HG03432 (cell line): ENCODE measurements at regions not wholly inside any gene's neighbourhood (a gene's known extent, or its start where the extent isn't known, plus 50 kb on each side); places are given as distances from the start of the nearest gene placed in this dataset.

ENCODE experiments used
- ATAC-seq: cut with Tn5 transposase; IDR thresholded peaks from one replicate; pipeline ENCODE4 v1.9.1; 2021; ENCODE audit warnings: mild to moderate bottlenecking, moderate library complexity; ENCODE audit not compliant: unreplicated experiment

DNA sequence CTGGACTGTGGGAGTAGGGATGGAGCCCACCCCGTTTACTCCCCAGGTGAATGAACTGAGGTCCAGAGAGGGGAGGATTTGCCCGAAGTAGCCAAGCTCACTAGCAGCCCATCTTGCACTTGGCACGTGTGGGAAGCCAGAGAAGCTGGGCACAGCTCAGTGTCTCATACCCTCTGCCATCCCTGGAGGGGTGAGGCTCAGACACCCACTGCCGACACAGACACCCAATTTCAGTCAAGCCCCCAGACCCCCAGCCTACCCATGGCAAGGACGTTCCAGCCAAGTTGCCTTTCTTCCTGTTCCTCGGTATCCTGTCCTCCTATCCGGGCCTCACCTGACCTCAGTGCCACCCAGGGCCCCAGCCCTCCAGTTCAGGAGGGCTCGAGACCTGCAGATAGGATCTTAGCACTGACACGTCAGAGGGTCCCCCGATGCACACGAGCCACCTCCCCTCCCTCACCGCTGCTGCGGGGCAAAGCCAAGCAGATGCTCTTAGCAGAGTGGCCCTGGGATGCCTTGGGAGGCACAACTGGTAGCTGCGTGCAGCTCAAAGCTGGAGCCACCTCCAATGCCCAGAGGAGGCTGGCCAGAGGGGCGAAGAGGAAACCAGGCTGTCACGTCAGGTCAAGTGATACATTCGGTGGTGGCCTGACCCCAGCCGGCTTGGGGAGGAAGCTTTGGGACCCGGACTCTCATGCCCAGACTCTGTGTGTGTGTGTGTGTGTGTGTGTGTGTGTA, 90.4 kb upstream of the TNRC6C start:
- ATAC-seq: no peak

DNA sequence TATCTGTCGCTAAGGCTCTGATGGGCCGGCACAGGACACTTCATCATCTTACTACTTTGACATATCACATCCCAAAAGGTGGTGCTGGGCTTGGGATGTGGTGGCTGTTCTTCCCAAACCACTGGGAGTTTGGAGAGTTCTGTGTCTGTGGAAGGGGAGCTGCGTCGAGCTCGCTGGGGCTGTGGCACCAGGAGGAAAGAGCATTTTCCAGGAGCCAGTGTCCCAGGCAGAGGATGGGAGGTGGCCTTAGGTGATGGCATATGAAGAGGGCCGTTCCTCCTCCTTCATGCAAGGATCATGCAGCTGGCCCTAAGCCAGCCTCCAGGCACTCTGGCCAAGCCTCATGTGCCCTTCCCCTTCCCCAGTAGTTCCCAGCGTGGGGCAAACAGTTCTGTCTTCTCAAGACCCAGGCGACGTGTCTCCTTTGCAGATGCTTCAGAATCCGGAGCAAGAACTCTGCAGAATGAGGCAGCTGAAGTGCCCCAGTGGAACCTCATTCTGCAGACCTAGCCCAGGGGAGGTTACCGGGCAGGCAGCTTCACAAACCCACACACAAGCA, 89.4 kb upstream of the TNRC6C start:
- no peak for ATAC-seq

GRCh38 chr17:77869665-77870132, 88.8 kb upstream of the TNRC6C start:
- peak; percentile 84 for ATAC-seq

GRCh38 chr17:77872199-77872598, 86.3 kb upstream of the TNRC6C start:
- ATAC-seq: no peak

GRCh38 chr17:77872714-77873499, 85.6 kb upstream of the TNRC6C start:
- no peak for ATAC-seq

DNA sequence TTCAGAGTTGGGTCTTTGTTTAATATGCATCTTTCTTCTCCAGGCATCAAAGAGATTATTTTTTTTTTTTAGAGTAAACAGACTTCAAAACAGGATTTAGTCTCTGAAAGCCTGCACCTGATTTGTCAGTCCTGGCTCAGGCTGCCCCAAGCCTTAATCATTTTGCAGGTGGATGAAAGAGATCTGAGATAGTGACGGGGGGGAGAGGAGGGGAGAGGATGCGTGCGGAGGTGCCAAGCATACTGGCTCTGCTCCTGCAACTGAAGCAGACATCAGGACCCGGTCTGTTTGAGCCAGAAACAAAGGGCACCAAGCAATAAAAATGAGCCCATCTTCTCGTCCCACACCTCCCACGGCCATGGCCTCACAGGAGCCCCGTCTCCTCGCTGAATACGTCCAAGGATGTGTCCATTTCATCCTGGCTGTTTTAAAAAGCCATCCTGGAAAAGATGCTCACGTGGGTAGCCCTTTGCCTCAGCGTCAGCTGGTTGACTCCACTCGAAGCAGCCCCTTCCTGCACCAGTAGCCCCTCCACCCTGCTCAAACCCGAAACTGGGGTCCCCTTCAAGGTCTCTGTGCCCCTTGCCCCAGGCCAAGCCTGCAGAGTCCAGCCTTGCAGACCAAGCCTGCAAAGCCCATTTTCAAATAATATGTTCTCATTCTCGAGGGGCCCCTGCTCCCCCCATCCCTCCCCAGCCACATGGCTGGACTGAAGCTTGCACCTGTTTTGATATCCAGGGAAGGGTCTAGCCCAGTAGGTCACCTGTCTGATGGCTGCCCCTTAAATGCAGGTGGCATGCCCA, 84.8 kb upstream of the TNRC6C start:
- ATAC-seq: no peak

- ATAC-seq: no peak
Measured at GRCh38 chr17:77874303-77875050, 84.0 kb upstream of the TNRC6C start.

DNA sequence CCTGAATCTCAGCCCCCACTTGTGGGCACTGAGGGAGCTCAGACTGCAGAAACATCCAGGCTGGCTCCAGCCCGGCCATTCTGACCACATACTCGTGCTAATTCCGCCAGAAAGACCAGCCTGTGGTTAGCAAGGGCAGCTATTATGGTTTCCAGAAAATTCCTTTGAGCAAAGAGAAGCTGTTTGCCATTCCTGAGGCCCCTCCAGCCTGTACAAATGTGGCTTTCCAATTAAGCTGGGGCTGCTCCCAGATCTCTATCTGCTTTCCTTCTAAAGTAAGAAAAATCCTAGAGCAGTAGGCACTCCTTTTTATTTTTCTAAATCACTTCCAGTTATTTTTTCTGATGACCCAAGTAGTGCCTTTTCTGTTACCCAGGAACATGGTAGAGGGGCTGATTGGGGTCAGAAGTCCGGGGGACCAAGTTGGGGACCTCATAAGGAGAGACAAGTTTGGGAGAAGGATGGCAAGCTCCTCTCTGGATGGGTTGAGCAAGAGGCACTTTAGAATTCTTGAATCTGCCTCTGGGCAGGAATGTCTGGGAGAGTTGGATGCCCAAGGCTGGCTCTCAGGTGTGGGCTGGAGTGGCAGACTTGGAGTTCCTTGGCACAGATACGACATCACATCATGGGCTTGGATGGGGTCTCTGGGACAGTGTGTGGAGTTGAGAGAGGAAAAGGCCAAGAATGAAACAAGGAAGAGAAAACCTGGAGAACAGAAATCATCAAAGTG, 83.3 kb upstream of the TNRC6C start:
- no peak for ATAC-seq

GRCh38 chr17:77875881-77876509, 82.5 kb upstream of the TNRC6C start:
- ATAC-seq: no peak

- ATAC-seq: no peak
Measured at GRCh38 chr17:77877036-77877435, 81.5 kb upstream of the TNRC6C start.

GRCh38 chr17:77877646-77878355, 80.7 kb upstream of the TNRC6C start:
- no peak for ATAC-seq

DNA sequence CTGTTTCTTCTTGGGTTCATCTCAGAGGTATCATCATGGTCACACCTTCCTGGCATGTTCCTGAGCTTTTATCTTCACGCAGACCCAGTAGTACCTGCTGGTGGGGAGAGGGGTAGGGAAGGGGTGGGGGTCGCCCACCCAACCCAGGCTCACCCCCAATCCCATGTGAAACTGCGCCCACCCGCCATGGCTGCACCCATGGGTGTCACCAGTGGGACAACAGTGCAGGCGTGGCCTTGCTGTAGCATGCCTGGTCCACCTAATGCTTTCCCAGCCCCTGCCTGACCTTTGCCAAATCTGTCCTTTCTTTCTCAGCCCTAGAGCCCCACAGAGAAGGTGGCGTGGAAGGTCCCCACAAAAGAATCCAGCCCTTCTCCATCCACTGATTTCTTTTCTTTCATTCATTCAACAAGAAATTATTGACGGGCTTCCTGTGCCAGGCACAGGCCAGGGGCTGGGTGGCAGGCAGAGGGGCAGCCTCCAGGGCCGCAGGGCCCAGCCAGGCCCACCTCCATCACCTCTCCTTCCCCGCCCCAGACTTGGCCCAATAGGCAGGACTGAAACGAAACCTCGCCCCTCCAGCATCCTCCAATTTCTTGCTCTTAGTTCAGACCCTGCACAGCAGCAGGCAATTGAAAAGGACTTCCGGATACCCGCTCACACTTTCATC, 79.1 kb upstream of the TNRC6C start:
- ATAC-seq: no peak

- ATAC-seq: no peak
Measured at GRCh38 chr17:77879896-77880280, 78.6 kb upstream of the TNRC6C start.

DNA sequence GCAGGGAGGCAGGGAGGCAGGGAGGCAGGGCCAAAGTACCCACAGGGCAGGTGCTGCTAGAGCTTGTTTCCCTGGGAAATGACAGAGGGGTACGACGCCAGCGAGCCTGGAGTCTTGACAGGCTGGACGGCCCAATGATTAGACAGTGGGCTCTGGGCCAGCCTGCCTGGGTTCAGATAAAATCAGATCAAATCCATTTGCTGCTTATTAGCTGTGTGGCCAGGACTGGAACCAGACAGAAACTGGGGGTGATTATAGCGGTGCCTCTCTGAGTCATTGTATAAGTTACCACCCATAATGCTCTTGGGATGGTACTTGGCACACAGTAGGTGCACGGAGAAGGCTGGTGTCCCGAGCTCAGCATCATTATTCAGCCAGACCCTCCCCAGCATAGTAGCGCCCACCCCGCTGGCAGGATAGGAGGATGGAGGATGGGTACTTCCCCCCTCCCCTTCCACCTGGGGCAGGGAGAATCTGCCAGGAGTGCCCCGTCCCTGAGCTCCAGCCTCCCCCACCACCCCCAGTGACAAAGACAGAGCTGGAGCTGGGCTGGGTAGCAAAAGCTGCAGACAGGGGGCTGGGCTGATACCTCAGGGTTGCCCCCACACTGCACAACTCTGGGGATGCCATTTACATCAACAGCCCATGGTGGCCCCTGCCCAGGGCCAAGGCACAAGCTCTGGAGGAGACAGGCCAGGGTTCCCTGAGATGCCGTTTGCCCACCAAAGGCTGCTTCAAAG, 77.6 kb upstream of the TNRC6C start:
- no peak for ATAC-seq

- ATAC-seq: peak; percentile 82
Measured at GRCh38 chr17:77881545-77881944, 77.0 kb upstream of the TNRC6C start.

- ATAC-seq: no peak
Measured at GRCh38 chr17:77882040-77882439, 76.5 kb upstream of the TNRC6C start.

GRCh38 chr17:77882481-77883212, 75.9 kb upstream of the TNRC6C start:
- no peak for ATAC-seq
